CD4-positive, alpha-beta T cell treated with Interleukin-17A for 1 hour (primary cell): ENCODE measurements at regions not wholly inside any gene's neighbourhood (a gene's known extent, or its start where the extent isn't known, plus 50 kb on each side); places are given as distances from the start of the nearest gene placed in this dataset.

Experiments used
- DNase-seq: peaks from one replicate; pipeline ENCODE4 v3.0.0-alpha.2; 2020

GRCh38 chr20:39890697-39891096 lies 798.3 kb downstream of the MAFB start:
- DNase-seq, result no peak

GRCh38 chr20:39888310-39888709 lies 800.7 kb downstream of the MAFB start:
- DNase-seq, result no peak

GRCh38 chr20:39886650-39887190 lies 802.3 kb downstream of the MAFB start:
- no peak for DNase-seq

GRCh38 chr20:39885975-39886649 lies 802.9 kb downstream of the MAFB start:
- no peak for DNase-seq

- no peak for DNase-seq
Observed at GRCh38 chr20:39882806-39883205, 806.2 kb downstream of the MAFB start.

GRCh38 chr20:39880890-39881289 lies 808.1 kb downstream of the MAFB start:
- no peak for DNase-seq

- no peak for DNase-seq
Observed at GRCh38 chr20:39879296-39879695, 809.7 kb downstream of the MAFB start.

- no peak for DNase-seq
Observed at GRCh38 chr20:39878809-39879208, 810.2 kb downstream of the MAFB start.

- DNase-seq, result no peak
Observed at GRCh38 chr20:39878320-39878719, 810.7 kb downstream of the MAFB start.

GRCh38 chr20:39877788-39878187 lies 811.2 kb downstream of the MAFB start:
- no peak for DNase-seq

GRCh38 chr20:39876976-39877635 lies 811.9 kb downstream of the MAFB start:
- no peak for DNase-seq

GRCh38 chr20:39875492-39876110 lies 813.4 kb downstream of the MAFB start:
- no peak for DNase-seq

- DNase-seq, result no peak
Observed at GRCh38 chr20:39874049-39874893, 814.8 kb downstream of the MAFB start.

- no peak for DNase-seq
Observed at GRCh38 chr20:39873286-39873685, 815.8 kb downstream of the MAFB start.

- no peak for DNase-seq
Observed at GRCh38 chr20:39871013-39871412, 818.0 kb downstream of the MAFB start.

- no peak for DNase-seq
Observed at GRCh38 chr20:39865446-39865845, 823.6 kb downstream of the MAFB start.

GRCh38 chr20:39862470-39862891 lies 826.6 kb downstream of the MAFB start:
- DNase-seq, result no peak

- no peak for DNase-seq
Observed at GRCh38 chr20:39861381-39861780, 827.7 kb downstream of the MAFB start.

- DNase-seq, result no peak
Observed at GRCh38 chr20:39857835-39858234, 831.2 kb downstream of the MAFB start.

- DNase-seq, result no peak
Observed at GRCh38 chr20:39857187-39857586, 831.8 kb downstream of the MAFB start.

GRCh38 chr20:39855799-39856198 lies 833.2 kb downstream of the MAFB start:
- no peak for DNase-seq

- no peak for DNase-seq
Observed at GRCh38 chr20:39855056-39855455, 834.0 kb downstream of the MAFB start.

GRCh38 chr20:39853636-39854035 lies 835.4 kb downstream of the MAFB start:
- no peak for DNase-seq
